ENCODE measurements at regions not wholly inside any gene's neighbourhood (a gene's known extent, or its start where the extent isn't known, plus 50 kb on each side); places are given as distances from the start of the nearest gene placed in this dataset.

- DNase-seq, result no peak
Observed at GRCh38 chr17:77720946-77721845, 237.3 kb upstream of the TNRC6C start.

GRCh38 chr17:77721846-77722160 is 236.7 kb upstream of the TNRC6C start:
- no peak for DNase-seq

GRCh38 chr17:77722366-77722765 is 236.1 kb upstream of the TNRC6C start:
- no peak for DNase-seq

GRCh38 chr17:77723071-77723908 is 235.2 kb upstream of the TNRC6C start:
- no peak for DNase-seq

GRCh38 chr17:77723909-77724875 is 234.3 kb upstream of the TNRC6C start:
- no peak for DNase-seq

- DNase-seq, result no peak
Observed at GRCh38 chr17:77724876-77725615, 233.5 kb upstream of the TNRC6C start.

- DNase-seq, result no peak
Observed at GRCh38 chr17:77725846-77726245, 232.7 kb upstream of the TNRC6C start.

GRCh38 chr17:77726549-77727006 is 231.9 kb upstream of the TNRC6C start:
- DNase-seq, result no peak

GRCh38 chr17:77727037-77727615 is 231.4 kb upstream of the TNRC6C start:
- DNase-seq, result no peak

GRCh38 chr17:77728474-77728795 is 230.1 kb upstream of the TNRC6C start:
- no peak for DNase-seq

GRCh38 chr17:77728871-77729270 is 229.6 kb upstream of the TNRC6C start:
- DNase-seq, result no peak

- no peak for DNase-seq
Observed at GRCh38 chr17:77729587-77729986, 228.9 kb upstream of the TNRC6C start.

GRCh38 chr17:77730376-77730775 is 228.1 kb upstream of the TNRC6C start:
- DNase-seq, result no peak

GRCh38 chr17:77733576-77734296 is 224.8 kb upstream of the TNRC6C start:
- no peak for DNase-seq

GRCh38 chr17:77734371-77735080 is 224.0 kb upstream of the TNRC6C start:
- no peak for DNase-seq

GRCh38 chr17:77735081-77735565 is 223.4 kb upstream of the TNRC6C start:
- no peak for DNase-seq

GRCh38 chr17:77735566-77736198 is 222.8 kb upstream of the TNRC6C start:
- DNase-seq, result no peak

GRCh38 chr17:77736199-77736585 is 222.3 kb upstream of the TNRC6C start:
- no peak for DNase-seq

- no peak for DNase-seq
Observed at GRCh38 chr17:77736721-77737120, 221.8 kb upstream of the TNRC6C start.

All from NCI-H1048 (cell line).